ENCODE measurements at regions not wholly inside any gene's neighbourhood (a gene's known extent, or its start where the extent isn't known, plus 50 kb on each side); places are given as distances from the start of the nearest gene placed in this dataset.

- Mint-ChIP-seq H3K27me3 (no peaks in the 10 kb centered on the region), H3K27ac (no peak overlapping the region), H3K4me3 (no peak overlapping the region), H3K36me3 (ENCODE audit: insufficient read depth) (peaks cover 11% of the 10 kb centered on the region), H3K9me3 (no peaks in the 10 kb centered on the region), H3K4me1 (ENCODE audit: low read depth in 2 of 2) (peaks cover 2 to 4% of the 10 kb centered on the region in 2 donors)
- DNase-seq (no peak), ATAC-seq (replicated peaks) (no peak)
These were observed 49.7 kb downstream of the CYRIA start for GRCh38 chr2:16615687-16616615.

GRCh38 chr2:16615246-16615645, 50.4 kb downstream of the CYRIA start:
- H3K4me1 Mint-ChIP-seq (ENCODE audit: low read depth in 2 of 2), result peaks cover 2 to 4% of the 10 kb centered on the region in 2 donors
- no peaks in the 10 kb centered on the region for H3K9me3 Mint-ChIP-seq
- peaks cover 11% of the 10 kb centered on the region for H3K36me3 Mint-ChIP-seq (ENCODE audit: insufficient read depth)
- DNase-seq (no peak), ATAC-seq (replicated peaks) (no peak)
- no peaks in the 10 kb centered on the region for H3K27me3 Mint-ChIP-seq
- no peak overlapping the region for H3K4me3 Mint-ChIP-seq
- no peak overlapping the region for H3K27ac Mint-ChIP-seq

- H3K27ac Mint-ChIP-seq, result no peak overlapping the region
- ATAC-seq (replicated peaks) (no peak), DNase-seq (no peak)
- no peaks in the 10 kb centered on the region for H3K9me3 Mint-ChIP-seq
- peaks cover 2 to 4% of the 10 kb centered on the region in 2 donors for H3K4me1 Mint-ChIP-seq (ENCODE audit: low read depth in 2 of 2)
- H3K36me3 Mint-ChIP-seq (ENCODE audit: insufficient read depth), result peaks cover 11% of the 10 kb centered on the region
- H3K27me3 Mint-ChIP-seq, result no peaks in the 10 kb centered on the region
- H3K4me3 Mint-ChIP-seq, result no peak overlapping the region
These were observed 51.2 kb downstream of the CYRIA start for GRCh38 chr2:16614314-16614860.

DNA sequence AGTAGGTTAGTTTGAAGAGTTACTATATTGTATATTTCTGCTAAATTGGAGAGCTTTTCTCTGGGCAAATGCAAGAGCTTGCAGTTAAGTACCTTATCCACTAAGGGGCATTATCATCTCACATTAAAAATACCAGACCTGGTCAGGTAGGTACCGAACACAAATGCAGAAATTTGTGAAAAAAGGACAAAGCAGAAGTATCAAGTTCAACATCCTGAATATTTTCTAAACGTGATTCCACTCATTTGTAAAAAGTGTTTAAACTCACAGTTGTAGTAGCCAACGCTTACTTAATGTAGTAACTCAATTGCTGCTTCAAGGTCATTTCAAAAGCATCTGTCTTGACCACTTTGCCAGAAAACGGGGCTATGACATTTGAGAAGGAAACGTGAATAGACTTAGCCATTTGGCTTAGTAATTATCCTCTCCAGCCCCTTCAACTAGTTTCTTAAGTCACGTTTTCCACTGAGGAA, 52.1 kb downstream of the CYRIA start:
- Mint-ChIP-seq H3K36me3 (ENCODE audit: insufficient read depth) (peaks cover 14% of the 10 kb centered on the region), H3K27ac (no peak overlapping the region), H3K9me3 (no peaks in the 10 kb centered on the region), H3K4me3 (no peak overlapping the region), H3K27me3 (no peaks in the 10 kb centered on the region), H3K4me1 (ENCODE audit: low read depth in 2 of 2) (peaks cover 4 to 5% of the 10 kb centered on the region in 2 donors)
- ATAC-seq (replicated peaks) (no peak), DNase-seq (no peak)

DNA sequence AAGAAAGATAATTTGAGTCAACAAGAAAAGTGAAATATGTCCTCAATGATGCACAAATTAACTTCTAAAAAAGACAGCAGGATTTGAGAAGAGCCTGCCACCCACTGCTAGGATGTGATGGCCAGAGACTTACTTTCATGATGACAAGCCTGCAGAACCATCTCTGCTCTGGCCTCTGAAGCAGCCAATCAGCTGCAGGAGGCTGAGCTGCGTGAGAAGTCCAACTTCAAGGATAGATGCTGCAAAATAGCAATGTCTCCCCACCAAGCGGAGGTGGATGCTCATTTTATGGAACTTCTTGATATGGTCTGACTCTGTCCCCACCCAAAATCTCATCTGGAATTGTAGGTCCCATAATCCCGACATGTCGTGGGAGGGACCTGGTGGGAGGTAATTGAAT, 53.1 kb downstream of the CYRIA start:
- ATAC-seq (replicated peaks) (no peak), DNase-seq (no peak)
- no peak overlapping the region for H3K4me3 Mint-ChIP-seq
- H3K27me3 Mint-ChIP-seq, result no peaks in the 10 kb centered on the region
- H3K27ac Mint-ChIP-seq, result no peak overlapping the region
- peaks cover 7 to 8% of the 10 kb centered on the region in 2 donors for H3K4me1 Mint-ChIP-seq (ENCODE audit: low read depth in 2 of 2)
- peaks cover 5% of the 10 kb centered on the region for H3K36me3 Mint-ChIP-seq (ENCODE audit: insufficient read depth)
- no peaks in the 10 kb centered on the region for H3K9me3 Mint-ChIP-seq

- DNase-seq (no peak), ATAC-seq (replicated peaks) (no peak)
- no peak overlapping the region for H3K27ac Mint-ChIP-seq
- peaks cover 8 to 9% of the 10 kb centered on the region in 2 donors for H3K4me1 Mint-ChIP-seq (ENCODE audit: low read depth in 2 of 2)
- H3K4me3 Mint-ChIP-seq, result peak overlapping the region in 1 of 2 donors; percentile 80
- no peaks in the 10 kb centered on the region for H3K9me3 Mint-ChIP-seq
- no peaks in the 10 kb centered on the region for H3K27me3 Mint-ChIP-seq
- peaks cover 4% of the 10 kb centered on the region for H3K36me3 Mint-ChIP-seq (ENCODE audit: insufficient read depth)
These were observed 55.8 kb downstream of the CYRIA start for GRCh38 chr2:16609786-16610185.

DNA sequence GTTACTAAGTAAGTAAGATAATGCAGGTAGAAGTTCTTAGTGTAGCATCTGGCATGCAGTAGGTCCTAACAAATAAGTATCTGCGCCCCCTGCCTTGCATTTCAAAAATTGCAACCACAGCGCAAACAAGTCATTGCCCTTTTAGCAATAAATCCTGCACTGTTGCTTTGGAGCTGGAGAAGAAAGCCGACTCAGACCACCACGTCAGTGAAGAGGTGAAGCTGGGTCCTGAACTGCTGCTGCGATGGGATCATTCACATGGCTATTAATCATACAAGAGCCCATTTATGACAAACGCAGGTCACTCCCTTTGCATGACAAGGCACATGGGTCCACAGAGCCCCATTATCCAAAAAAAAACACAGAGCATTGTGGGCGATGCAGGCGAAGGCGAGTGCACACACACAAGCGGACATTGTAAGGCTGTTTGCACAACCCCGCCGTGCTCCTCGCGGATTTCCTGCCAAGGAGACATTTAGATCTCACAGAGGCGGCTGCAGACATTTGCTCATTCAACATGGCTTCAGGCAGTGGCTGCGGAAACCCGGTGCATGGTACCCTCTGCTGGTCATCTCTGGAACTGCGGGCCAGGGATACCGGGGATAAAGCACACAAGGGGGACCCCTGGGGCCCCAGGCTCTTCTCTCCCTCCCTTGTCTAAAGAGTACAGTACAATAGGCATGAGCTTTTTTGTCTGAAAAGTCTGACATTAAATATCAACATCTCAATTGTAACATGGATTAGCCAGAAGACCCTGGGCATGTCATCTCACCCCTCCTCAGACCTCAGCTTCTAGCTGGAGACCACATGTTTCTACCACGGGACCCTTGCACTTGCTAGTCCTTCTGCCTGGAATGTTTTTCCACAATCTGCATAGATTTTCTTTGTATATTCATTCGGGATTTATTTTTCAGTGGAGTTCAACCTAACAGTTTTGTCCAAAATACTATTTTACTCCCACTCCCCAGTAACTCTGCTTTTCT, 56.7 kb downstream of the CYRIA start:
- peak overlapping the region in 1 of 2 donors; percentile 32 for H3K27ac Mint-ChIP-seq
- H3K4me1 Mint-ChIP-seq (ENCODE audit: low read depth in 2 of 2), result peaks cover 5 to 7% of the 10 kb centered on the region in 2 donors
- peaks cover 8% of the 10 kb centered on the region for H3K36me3 Mint-ChIP-seq (ENCODE audit: insufficient read depth)
- ATAC-seq (replicated peaks) (peak; percentile 92), DNase-seq (peak; percentile 78 to 87 (median 78))
- no peaks in the 10 kb centered on the region for H3K9me3 Mint-ChIP-seq
- H3K4me3 Mint-ChIP-seq, result peak overlapping the region; percentile 77 to 80
- H3K27me3 Mint-ChIP-seq, result no peaks in the 10 kb centered on the region

GRCh38 chr2:16607301-16607700, 58.3 kb downstream of the CYRIA start:
- peaks cover 8% of the 10 kb centered on the region for H3K36me3 Mint-ChIP-seq (ENCODE audit: insufficient read depth)
- no peaks in the 10 kb centered on the region for H3K9me3 Mint-ChIP-seq
- H3K27me3 Mint-ChIP-seq, result no peaks in the 10 kb centered on the region
- H3K4me1 Mint-ChIP-seq (ENCODE audit: low read depth in 2 of 2), result peaks cover 5 to 7% of the 10 kb centered on the region in 2 donors
- H3K27ac Mint-ChIP-seq, result no peak overlapping the region
- ATAC-seq (replicated peaks) (no peak), DNase-seq (no peak)
- H3K4me3 Mint-ChIP-seq, result no peak overlapping the region

GRCh38 chr2:16604236-16604635, 61.4 kb downstream of the CYRIA start:
- H3K9me3 Mint-ChIP-seq, result no peaks in the 10 kb centered on the region
- no peak for DNase-seq
- no peak overlapping the region for H3K27ac Mint-ChIP-seq
- H3K4me1 Mint-ChIP-seq (ENCODE audit: low read depth in 2 of 2), result peaks cover 5 to 7% of the 10 kb centered on the region in 2 donors
- peaks cover 8% of the 10 kb centered on the region for H3K36me3 Mint-ChIP-seq (ENCODE audit: insufficient read depth)
- no peak for ATAC-seq (replicated peaks)
- no peak overlapping the region for H3K4me3 Mint-ChIP-seq
- no peaks in the 10 kb centered on the region for H3K27me3 Mint-ChIP-seq

- ATAC-seq (replicated peaks) (no peak), DNase-seq (no peak)
- Mint-ChIP-seq H3K36me3 (ENCODE audit: insufficient read depth) (peaks cover 3% of the 10 kb centered on the region), H3K4me1 (ENCODE audit: low read depth in 2 of 2) (no peaks in the 10 kb centered on the region), H3K27ac (no peak overlapping the region), H3K9me3 (no peaks in the 10 kb centered on the region), H3K27me3 (no peaks in the 10 kb centered on the region), H3K4me3 (no peak overlapping the region)
These were observed 74.2 kb downstream of the CYRIA start for GRCh38 chr2:16591370-16591933.

DNA sequence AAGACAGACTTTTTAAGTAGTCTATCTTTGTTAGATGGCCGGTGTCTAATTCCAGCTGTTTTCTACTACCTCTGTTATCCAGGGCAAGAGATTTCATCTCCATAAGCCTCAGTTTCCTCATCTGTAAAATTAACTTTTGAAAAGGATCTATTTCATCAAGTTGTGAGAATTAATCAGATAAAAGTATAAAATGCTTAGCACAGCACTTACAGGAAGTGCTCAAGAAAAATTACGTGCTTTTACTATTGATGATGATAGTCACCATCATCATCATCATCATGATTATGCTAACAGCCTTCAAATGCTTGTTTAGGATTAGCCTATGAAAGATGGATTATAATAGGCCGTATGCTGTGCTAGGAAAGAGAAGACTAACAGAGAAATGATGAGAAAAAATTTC, 76.2 kb downstream of the CYRIA start:
- Mint-ChIP-seq H3K27ac (no peak overlapping the region), H3K9me3 (no peaks in the 10 kb centered on the region), H3K4me3 (no peak overlapping the region), H3K36me3 (ENCODE audit: insufficient read depth) (peaks cover 3% of the 10 kb centered on the region), H3K27me3 (no peaks in the 10 kb centered on the region), H3K4me1 (ENCODE audit: low read depth in 2 of 2) (no peaks in the 10 kb centered on the region)
- ATAC-seq (replicated peaks), result no peak
- no peak for DNase-seq

GRCh38 chr2:16588565-16588964, 77.1 kb downstream of the CYRIA start:
- peaks cover 3% of the 10 kb centered on the region for H3K36me3 Mint-ChIP-seq (ENCODE audit: insufficient read depth)

DNA sequence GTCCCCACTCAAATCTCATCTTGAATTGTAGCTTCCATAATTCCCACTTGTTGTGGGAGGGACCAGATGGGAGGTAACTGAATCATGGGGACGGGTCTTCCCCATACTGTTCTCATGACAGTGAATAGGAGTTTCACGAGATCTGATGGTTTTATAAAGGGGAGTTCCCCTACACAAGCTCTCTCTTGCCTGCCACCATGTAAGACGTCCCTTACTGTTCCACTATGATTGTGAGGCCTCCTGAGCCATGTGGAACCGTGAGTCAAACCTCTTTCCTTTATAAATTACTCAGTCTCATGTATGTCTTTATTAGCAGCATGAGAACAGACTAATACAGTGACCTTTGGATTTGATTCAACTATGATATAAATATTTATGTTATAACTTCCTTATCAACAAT, 78.0 kb downstream of the CYRIA start:
- ATAC-seq (replicated peaks), result no peak
- Mint-ChIP-seq H3K27ac (no peak overlapping the region), H3K4me3 (no peak overlapping the region), H3K9me3 (no peaks in the 10 kb centered on the region), H3K36me3 (ENCODE audit: insufficient read depth) (peaks cover 3% of the 10 kb centered on the region), H3K4me1 (ENCODE audit: low read depth in 2 of 2) (no peaks in the 10 kb centered on the region), H3K27me3 (no peaks in the 10 kb centered on the region)
- DNase-seq, result no peak

More at GRCh38 chr2:16588565-16588964, 77.1 kb downstream of the CYRIA start:
- ATAC-seq (replicated peaks), result no peak
- DNase-seq, result no peak
- no peaks in the 10 kb centered on the region for H3K27me3 Mint-ChIP-seq
- no peaks in the 10 kb centered on the region for H3K4me1 Mint-ChIP-seq (ENCODE audit: low read depth in 2 of 2)
- no peak overlapping the region for H3K4me3 Mint-ChIP-seq
- H3K9me3 Mint-ChIP-seq, result no peaks in the 10 kb centered on the region
- no peak overlapping the region for H3K27ac Mint-ChIP-seq

Measured in effector memory CD8-positive, alpha-beta T cell (primary cell).